NCI-H1092 treated with DMSO at 0.1 percent for 48 hours (cell line): ENCODE measurements at regions not wholly inside any gene's neighbourhood (a gene's known extent, or its start where the extent isn't known, plus 50 kb on each side); places are given as distances from the start of the nearest gene placed in this dataset.
"Not testable (repeated sequence)": the region's sequence is repeated elsewhere in the genome, so short reads cannot be mapped to it uniquely, and the experiment has no call there.

Experiments used
- DNase-seq: peaks from one replicate; lab custom pipeline; 2025; lab: John Stamatoyannopoulos, UW

GRCh38 chr2:193153576-193153975, 958.8 kb upstream of the TMEFF2 start:
- DNase-seq: no peak

- not testable (repeated sequence) for DNase-seq
These were observed 947.7 kb upstream of the TMEFF2 start for GRCh38 chr2:193142467-193142866.

GRCh38 chr2:193141998-193142397, 947.3 kb upstream of the TMEFF2 start:
- no peak for DNase-seq

- DNase-seq: not testable (repeated sequence)
These were observed 946.2 kb upstream of the TMEFF2 start for GRCh38 chr2:193140895-193141294.

- DNase-seq: no peak
These were observed 930.1 kb upstream of the TMEFF2 start for GRCh38 chr2:193124815-193125214.

GRCh38 chr2:193114827-193115226, 920.1 kb upstream of the TMEFF2 start:
- no peak for DNase-seq

- DNase-seq: no peak
These were observed 918.3 kb upstream of the TMEFF2 start for GRCh38 chr2:193112986-193113385.

- no peak for DNase-seq
These were observed 908.3 kb upstream of the TMEFF2 start for GRCh38 chr2:193103064-193103463.

- no peak for DNase-seq
These were observed 906.9 kb upstream of the TMEFF2 start for GRCh38 chr2:193101591-193101990.

- DNase-seq: no peak
These were observed 893.3 kb upstream of the TMEFF2 start for GRCh38 chr2:193088026-193088425.

- DNase-seq: no peak
These were observed 882.3 kb upstream of the TMEFF2 start for GRCh38 chr2:193076995-193077394.

GRCh38 chr2:193074933-193075332, 880.2 kb upstream of the TMEFF2 start:
- no peak for DNase-seq

GRCh38 chr2:193072647-193073046, 877.9 kb upstream of the TMEFF2 start:
- DNase-seq: no peak

GRCh38 chr2:193025556-193025955, 830.8 kb upstream of the TMEFF2 start:
- not testable (repeated sequence) for DNase-seq

GRCh38 chr2:193024791-193025190, 830.1 kb upstream of the TMEFF2 start:
- no peak for DNase-seq

GRCh38 chr2:193011870-193012269, 817.1 kb upstream of the TMEFF2 start:
- no peak for DNase-seq

- DNase-seq: no peak
These were observed 798.3 kb upstream of the TMEFF2 start for GRCh38 chr2:192993059-192993458.

- no peak for DNase-seq
These were observed 788.4 kb upstream of the TMEFF2 start for GRCh38 chr2:192983173-192983572.

GRCh38 chr2:192978395-192978794, 783.7 kb upstream of the TMEFF2 start:
- peak; percentile 6 for DNase-seq

GRCh38 chr2:192971981-192972380, 777.2 kb upstream of the TMEFF2 start:
- no peak for DNase-seq

- DNase-seq: no peak
These were observed 774.3 kb upstream of the TMEFF2 start for GRCh38 chr2:192969055-192969454.

- no peak for DNase-seq
These were observed 766.2 kb upstream of the TMEFF2 start for GRCh38 chr2:192960945-192961344.

GRCh38 chr2:192958615-192959014, 763.9 kb upstream of the TMEFF2 start:
- not testable (repeated sequence) for DNase-seq

GRCh38 chr2:192957425-192957824, 762.7 kb upstream of the TMEFF2 start:
- DNase-seq: no peak

GRCh38 chr2:192953116-192953515, 758.4 kb upstream of the TMEFF2 start:
- no peak for DNase-seq
